ENCODE measurements at regions not wholly inside any gene's neighbourhood (a gene's known extent, or its start where the extent isn't known, plus 50 kb on each side); places are given as distances from the start of the nearest gene placed in this dataset.

DNA sequence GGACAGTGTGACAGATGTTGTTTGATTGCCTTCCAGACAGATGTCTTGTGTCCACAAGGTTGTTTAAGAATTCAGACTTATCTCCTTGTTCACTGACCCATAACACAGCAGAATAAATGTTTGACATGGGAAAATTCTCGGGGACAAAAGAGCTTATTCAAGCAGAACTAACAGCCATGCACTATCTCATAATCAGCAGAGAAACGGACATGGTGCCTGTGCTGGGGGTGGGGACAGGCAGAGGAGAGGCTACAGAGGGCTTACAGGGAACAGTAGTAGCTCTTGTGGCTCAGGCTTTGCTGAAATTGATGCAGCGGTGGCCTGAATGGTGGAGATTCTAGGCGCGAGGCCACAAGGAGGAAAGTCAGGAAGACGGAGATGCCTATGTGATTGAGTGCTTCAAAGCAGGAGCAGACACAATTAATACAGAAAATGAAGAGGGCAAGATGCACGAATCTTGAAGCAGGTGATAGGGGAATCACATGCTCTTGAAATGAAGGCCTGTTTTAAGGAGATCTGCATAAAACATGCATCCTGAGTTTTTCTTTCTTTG, 62.0 kb upstream of the CAB39 start:
- TF ChIP-seq, protein P1, sequence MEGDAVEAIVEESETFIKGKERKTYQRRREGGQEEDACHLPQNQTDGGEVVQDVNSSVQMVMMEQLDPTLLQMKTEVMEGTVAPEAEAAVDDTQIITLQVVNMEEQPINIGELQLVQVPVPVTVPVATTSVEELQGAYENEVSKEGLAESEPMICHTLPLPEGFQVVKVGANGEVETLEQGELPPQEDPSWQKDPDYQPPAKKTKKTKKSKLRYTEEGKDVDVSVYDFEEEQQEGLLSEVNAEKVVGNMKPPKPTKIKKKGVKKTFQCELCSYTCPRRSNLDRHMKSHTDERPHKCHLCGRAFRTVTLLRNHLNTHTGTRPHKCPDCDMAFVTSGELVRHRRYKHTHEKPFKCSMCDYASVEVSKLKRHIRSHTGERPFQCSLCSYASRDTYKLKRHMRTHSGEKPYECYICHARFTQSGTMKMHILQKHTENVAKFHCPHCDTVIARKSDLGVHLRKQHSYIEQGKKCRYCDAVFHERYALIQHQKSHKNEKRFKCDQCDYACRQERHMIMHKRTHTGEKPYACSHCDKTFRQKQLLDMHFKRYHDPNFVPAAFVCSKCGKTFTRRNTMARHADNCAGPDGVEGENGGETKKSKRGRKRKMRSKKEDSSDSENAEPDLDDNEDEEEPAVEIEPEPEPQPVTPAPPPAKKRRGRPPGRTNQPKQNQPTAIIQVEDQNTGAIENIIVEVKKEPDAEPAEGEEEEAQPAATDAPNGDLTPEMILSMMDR (IDR thresholded peaks at IDR 0.05; ENCODE audit: low read depth, low read length, missing control alignments) = no peak
- in situ Hi-C loops (cut with HindIII; ENCODE audit: low pct_ligation_motif_present, low sequenced_read_pairs) = no loop called here
- H3K4me3 ChIP-seq (ENCODE audit: low read depth, low read length) = no peak overlapping the region

DNA sequence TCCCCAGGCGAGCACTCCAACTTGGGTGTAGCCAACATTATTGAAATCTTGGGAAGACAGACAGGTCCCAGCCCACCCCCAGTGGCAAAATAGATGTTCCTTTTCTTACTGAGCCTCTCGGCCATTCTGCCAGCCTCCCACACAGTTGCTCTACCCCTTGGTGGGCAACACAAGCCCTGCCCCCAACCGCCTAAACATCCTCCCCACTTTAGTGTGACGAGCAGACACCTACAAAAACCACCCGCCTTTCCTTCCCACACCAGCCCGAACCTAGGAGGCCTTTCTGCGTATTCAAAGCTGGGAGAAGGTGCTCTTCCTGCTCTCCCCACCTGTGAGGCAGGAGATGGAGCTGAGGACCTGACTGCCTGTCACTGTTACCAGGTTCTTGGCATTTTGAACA, 58.6 kb upstream of the CAB39 start:
- no peaks in the 10 kb centered on the region for H3K27me3 ChIP-seq (replicated peaks)
- no peaks in the 10 kb centered on the region for H3K36me3 ChIP-seq (replicated peaks)
- no peak overlapping the region for H3K27ac ChIP-seq
- H3K4me3 ChIP-seq (ENCODE audit: low read depth, low read length) = no peak overlapping the region
- TF ChIP-seq, protein P1 (IDR thresholded peaks at IDR 0.05; ENCODE audit: low read depth, low read length, missing control alignments) = no peak
- in situ Hi-C loops (cut with HindIII; ENCODE audit: low pct_ligation_motif_present, low sequenced_read_pairs) = no loop called here
- DNase-seq = no peak

More for the DNA sequence above, 62.0 kb upstream of the CAB39 start:
- no peaks in the 10 kb centered on the region for H3K36me3 ChIP-seq (replicated peaks)
- H3K27me3 ChIP-seq (replicated peaks) = no peaks in the 10 kb centered on the region
- H3K27ac ChIP-seq = no peak overlapping the region
- DNase-seq = no peak

- no peak overlapping the region for H3K27ac ChIP-seq
- no peak for DNase-seq
- in situ Hi-C loops (cut with HindIII; ENCODE audit: low pct_ligation_motif_present, low sequenced_read_pairs) = no loop called here
- H3K27me3 ChIP-seq (replicated peaks) = no peaks in the 10 kb centered on the region
- H3K36me3 ChIP-seq (replicated peaks) = no peaks in the 10 kb centered on the region
- TF ChIP-seq, protein P1 (IDR thresholded peaks at IDR 0.05; ENCODE audit: low read depth, low read length, missing control alignments) = no peak
- H3K4me3 ChIP-seq (ENCODE audit: low read depth, low read length) = no peak overlapping the region
Measured at GRCh38 chr2:230657462-230657861, 55.2 kb upstream of the CAB39 start.

GRCh38 chr2:230657906-230658305, 54.7 kb upstream of the CAB39 start:
- TF ChIP-seq, protein P1 (IDR thresholded peaks at IDR 0.05; ENCODE audit: low read depth, low read length, missing control alignments) = no peak
- DNase-seq = no peak
- H3K27ac ChIP-seq = no peak overlapping the region

DNA sequence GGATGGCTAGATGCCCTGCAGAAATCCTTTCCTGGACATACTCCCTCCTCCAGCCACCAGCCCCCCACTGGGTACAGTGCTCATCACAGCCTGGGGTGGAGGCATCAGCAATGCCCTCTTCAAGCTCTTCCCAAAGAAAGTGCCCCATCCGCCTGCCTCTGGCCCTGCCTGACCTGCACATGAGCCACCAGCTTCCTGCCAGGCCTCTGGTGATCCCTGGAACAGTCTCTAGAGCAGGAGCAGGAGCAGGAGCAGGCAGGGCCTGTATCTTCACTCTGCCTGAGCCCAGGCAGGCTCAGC, 54.1 kb upstream of the CAB39 start:
- no peak for DNase-seq
- in situ Hi-C loops (cut with HindIII; ENCODE audit: low pct_ligation_motif_present, low sequenced_read_pairs) = no loop called here
- Histone ChIP-seq H3K36me3 (replicated peaks) (no peaks in the 10 kb centered on the region), H3K27me3 (replicated peaks) (no peaks in the 10 kb centered on the region), H3K4me3 (ENCODE audit: low read depth, low read length) (no peak overlapping the region), H3K27ac (no peak overlapping the region)
- TF ChIP-seq, protein P1 (IDR thresholded peaks at IDR 0.05; ENCODE audit: low read depth, low read length, missing control alignments) = no peak

More at GRCh38 chr2:230657906-230658305, 54.7 kb upstream of the CAB39 start:
- in situ Hi-C loops (cut with HindIII; ENCODE audit: low pct_ligation_motif_present, low sequenced_read_pairs) = no loop called here
- H3K36me3 ChIP-seq (replicated peaks) = no peaks in the 10 kb centered on the region
- H3K27me3 ChIP-seq (replicated peaks) = no peaks in the 10 kb centered on the region
- no peak overlapping the region for H3K4me3 ChIP-seq (ENCODE audit: low read depth, low read length)
